ENCODE measurements at regions not wholly inside any gene's neighbourhood (a gene's known extent, or its start where the extent isn't known, plus 50 kb on each side); places are given as distances from the start of the nearest gene placed in this dataset.

- in situ Hi-C loops (cut with MboI; ENCODE audit: low sequenced_read_pairs): no loop called here
Observed at GRCh38 chr10:2670864-2671263, 396.5 kb upstream of the PFKP start.

GRCh38 chr10:2665772-2666171 lies 401.6 kb upstream of the PFKP start:
- in situ Hi-C loops (cut with MboI; ENCODE audit: low sequenced_read_pairs): no loop called here

- in situ Hi-C loops (cut with MboI; ENCODE audit: low sequenced_read_pairs): no loop called here
Observed at GRCh38 chr10:2660276-2660675, 407.1 kb upstream of the PFKP start.

GRCh38 chr10:2659660-2660209 lies 407.6 kb upstream of the PFKP start:
- in situ Hi-C loops (cut with MboI; ENCODE audit: low sequenced_read_pairs): no loop called here

- in situ Hi-C loops (cut with MboI; ENCODE audit: low sequenced_read_pairs): no loop called here
Observed at GRCh38 chr10:2658780-2659179, 408.6 kb upstream of the PFKP start.

GRCh38 chr10:2650328-2650727 lies 417.0 kb upstream of the PFKP start:
- in situ Hi-C loops (cut with MboI; ENCODE audit: low sequenced_read_pairs): no loop called here

- in situ Hi-C loops (cut with MboI; ENCODE audit: low sequenced_read_pairs): no loop called here
Observed at GRCh38 chr10:2641028-2641427, 426.3 kb upstream of the PFKP start.

GRCh38 chr10:2633630-2634029 lies 433.7 kb upstream of the PFKP start:
- in situ Hi-C loops (cut with MboI; ENCODE audit: low sequenced_read_pairs): no loop called here

- in situ Hi-C loops (cut with MboI; ENCODE audit: low sequenced_read_pairs): no loop called here
Observed at GRCh38 chr10:2631557-2632205, 435.7 kb upstream of the PFKP start.

- in situ Hi-C loops (cut with MboI; ENCODE audit: low sequenced_read_pairs): no loop called here
Observed at GRCh38 chr10:2628705-2629104, 438.6 kb upstream of the PFKP start.

- in situ Hi-C loops (cut with MboI; ENCODE audit: low sequenced_read_pairs): no loop called here
Observed at GRCh38 chr10:2627969-2628368, 439.4 kb upstream of the PFKP start.

- in situ Hi-C loops (cut with MboI; ENCODE audit: low sequenced_read_pairs): no loop called here
Observed at GRCh38 chr10:2625094-2625493, 442.3 kb upstream of the PFKP start.

GRCh38 chr10:2623675-2624274 lies 443.6 kb upstream of the PFKP start:
- in situ Hi-C loops (cut with MboI; ENCODE audit: low sequenced_read_pairs): no loop called here

- in situ Hi-C loops (cut with MboI; ENCODE audit: low sequenced_read_pairs): no loop called here
Observed at GRCh38 chr10:2620827-2621521, 446.4 kb upstream of the PFKP start.

GRCh38 chr10:2619916-2620315 lies 447.4 kb upstream of the PFKP start:
- in situ Hi-C loops (cut with MboI; ENCODE audit: low sequenced_read_pairs): no loop called here

- in situ Hi-C loops (cut with MboI; ENCODE audit: low sequenced_read_pairs): no loop called here
Observed at GRCh38 chr10:2619472-2619871, 447.9 kb upstream of the PFKP start.

GRCh38 chr10:2618690-2619089 lies 448.7 kb upstream of the PFKP start:
- in situ Hi-C loops (cut with MboI; ENCODE audit: low sequenced_read_pairs): no loop called here

GRCh38 chr10:2616215-2616614 lies 451.1 kb upstream of the PFKP start:
- in situ Hi-C loops (cut with MboI; ENCODE audit: low sequenced_read_pairs): no loop called here

GRCh38 chr10:2611603-2612002 lies 455.7 kb upstream of the PFKP start:
- in situ Hi-C loops (cut with MboI; ENCODE audit: low sequenced_read_pairs): no loop called here

GRCh38 chr10:2610946-2611345 lies 456.4 kb upstream of the PFKP start:
- in situ Hi-C loops (cut with MboI; ENCODE audit: low sequenced_read_pairs): no loop called here

- in situ Hi-C loops (cut with MboI; ENCODE audit: low sequenced_read_pairs): no loop called here
Observed at GRCh38 chr10:2604891-2605290, 462.5 kb upstream of the PFKP start.

GRCh38 chr10:2599571-2599970 lies 467.8 kb upstream of the PFKP start:
- in situ Hi-C loops (cut with MboI; ENCODE audit: low sequenced_read_pairs): no loop called here
